ENCODE measurements at regions not wholly inside any gene's neighbourhood (a gene's known extent, or its start where the extent isn't known, plus 50 kb on each side); places are given as distances from the start of the nearest gene placed in this dataset.

GRCh38 chr16:6216836-6217235 lies 1115.8 kb upstream of the RBFOX1 start:
- TF ChIP-seq CTCF (optimal IDR thresholded peaks at IDR 0.05 in 1 of 3, IDR thresholded peaks at IDR 0.05 in 1 of 3, conservative IDR thresholded peaks at IDR 0.05 in 1 of 3; ENCODE audit: extremely low read depth in 1 of 3, insufficient read depth in 2 of 3, low read length in 3 of 3) (no peak), EZH2 (IDR thresholded peaks at IDR 0.05; ENCODE audit: low read length) (no peak)

Measured in keratinocyte (primary cell).